ENCODE measurements at regions not wholly inside any gene's neighbourhood (a gene's known extent, or its start where the extent isn't known, plus 50 kb on each side); places are given as distances from the start of the nearest gene placed in this dataset.

DNA sequence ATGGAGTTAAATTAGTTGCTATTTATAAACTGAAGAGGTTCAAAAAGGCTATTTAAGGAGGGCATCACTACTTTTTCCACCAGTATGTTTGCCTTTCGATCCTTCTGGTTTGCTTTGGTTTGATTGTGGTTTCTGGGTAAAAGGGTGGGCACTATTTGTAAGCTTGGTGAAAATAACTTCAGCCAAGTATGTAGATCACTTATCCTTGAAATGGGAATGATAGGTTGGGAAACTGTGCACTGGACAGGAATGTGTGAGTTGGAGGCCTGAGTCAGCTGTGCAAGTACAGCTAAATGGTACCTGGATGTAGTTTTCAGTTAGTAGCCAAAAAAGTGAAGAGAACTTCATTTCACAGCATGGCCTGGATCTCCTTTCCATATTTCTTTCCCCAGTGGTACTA lies 466.2 kb downstream of the ENC1 start:
- no peak for DNase-seq

DNA sequence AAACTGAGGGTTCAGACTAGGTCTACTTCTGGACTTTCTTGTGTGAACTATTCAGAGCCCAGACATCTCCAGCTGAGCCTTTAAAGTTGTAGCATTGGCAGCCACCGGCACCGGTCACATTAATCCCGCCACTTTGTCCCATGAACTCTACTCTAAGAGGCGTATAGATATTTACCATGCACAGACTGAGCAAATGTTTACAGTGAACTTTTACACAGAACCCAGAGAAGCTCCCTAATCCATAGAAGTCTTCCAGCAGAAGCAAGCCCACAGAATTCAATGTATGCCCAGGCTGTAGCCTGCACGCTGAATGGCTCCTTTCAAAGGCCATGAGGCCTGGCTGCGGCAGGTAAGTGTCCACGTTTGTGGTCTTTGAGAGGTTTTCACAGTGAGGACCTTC lies 466.9 kb downstream of the ENC1 start:
- DNase-seq, result no peak

DNA sequence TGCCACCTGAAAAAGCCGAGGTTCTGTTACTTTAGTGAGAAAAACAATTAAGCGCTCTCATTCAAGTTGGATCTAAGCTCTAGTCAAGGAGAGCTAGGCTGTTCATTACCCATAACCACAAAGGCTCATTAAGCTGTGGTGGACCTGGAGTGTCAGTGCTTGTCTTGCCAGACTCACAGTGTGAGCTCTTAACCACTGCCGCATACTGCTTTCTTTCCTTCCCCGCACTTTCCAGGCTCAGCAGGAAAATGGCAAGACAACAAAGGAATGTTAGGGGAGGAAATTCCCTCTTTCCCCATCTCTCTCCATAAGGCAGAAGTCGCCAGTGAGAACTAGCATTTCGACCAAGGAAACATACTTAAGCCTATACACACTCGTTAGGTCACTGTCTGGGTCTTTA lies 467.3 kb downstream of the ENC1 start:
- no peak for DNase-seq

DNA sequence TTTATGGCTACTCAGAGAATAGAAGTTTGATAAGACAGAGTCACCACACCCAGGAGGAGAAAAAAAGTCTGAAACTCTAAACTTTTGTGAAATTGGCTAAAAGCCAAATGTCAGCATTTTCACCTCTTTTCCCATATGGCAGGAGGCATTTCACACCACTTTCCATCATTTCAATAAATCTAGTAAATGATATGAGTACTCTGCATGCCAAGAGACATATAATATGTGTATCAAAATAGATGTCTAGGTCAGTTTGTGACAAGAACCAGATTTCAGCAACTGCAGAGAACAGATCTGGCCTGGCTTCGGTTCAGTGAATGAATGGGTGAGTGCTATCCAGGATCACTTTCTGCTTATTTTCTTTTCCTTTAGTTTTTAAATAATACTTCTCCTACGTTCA lies 470.8 kb downstream of the ENC1 start:
- DNase-seq, result no peak

DNA sequence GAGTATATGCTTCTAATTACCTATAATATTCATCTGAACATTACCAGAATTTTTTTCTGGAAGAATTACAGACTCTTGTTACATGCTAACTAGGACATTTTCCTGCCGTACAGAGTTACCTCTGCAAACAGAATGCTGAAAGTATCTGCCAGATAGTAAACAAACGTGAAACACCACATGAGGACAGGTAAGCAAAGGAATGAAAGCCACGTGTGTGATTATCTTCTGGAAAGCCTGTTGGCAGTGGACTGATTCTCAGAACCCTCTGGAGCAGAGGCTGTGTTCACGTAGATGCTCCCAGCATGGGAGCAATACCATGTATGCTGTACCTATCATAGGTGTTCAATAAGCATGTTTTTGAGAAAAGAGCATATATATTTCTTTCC lies 472.6 kb downstream of the ENC1 start:
- no peak for DNase-seq

DNA sequence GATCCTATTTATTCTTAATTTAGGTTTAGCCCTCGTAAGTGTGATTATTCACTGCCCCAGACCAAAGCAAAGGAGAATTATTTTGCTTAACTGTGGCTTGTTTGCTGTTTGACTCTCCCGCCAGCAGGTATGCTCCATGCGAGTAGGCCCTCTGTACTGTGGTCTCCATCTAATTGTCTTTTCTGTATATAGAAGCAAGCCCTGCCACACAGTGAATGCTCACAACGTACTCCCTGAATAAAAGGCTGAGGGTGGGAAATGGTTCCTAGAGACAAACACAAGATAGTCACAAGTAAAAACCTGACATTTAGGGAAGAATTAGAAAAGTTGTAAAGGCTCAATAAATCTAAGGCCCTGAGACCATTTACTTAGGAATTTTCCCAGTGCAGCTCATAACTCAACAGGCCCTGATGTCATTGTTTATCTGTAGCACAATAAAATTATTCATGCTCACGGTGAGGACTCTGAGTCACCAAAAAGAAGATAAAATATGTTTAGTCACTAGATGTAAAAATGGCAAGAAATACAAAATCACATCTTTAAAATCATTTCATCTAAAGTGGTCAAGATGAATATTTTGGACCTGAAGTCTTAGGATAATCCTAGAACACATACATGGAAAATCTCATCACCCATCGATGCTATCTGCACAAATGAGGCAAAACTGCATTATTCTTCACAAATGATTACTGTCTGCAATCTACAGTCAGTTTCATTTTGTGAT lies 473.2 kb downstream of the ENC1 start:
- DNase-seq, result no peak

DNA sequence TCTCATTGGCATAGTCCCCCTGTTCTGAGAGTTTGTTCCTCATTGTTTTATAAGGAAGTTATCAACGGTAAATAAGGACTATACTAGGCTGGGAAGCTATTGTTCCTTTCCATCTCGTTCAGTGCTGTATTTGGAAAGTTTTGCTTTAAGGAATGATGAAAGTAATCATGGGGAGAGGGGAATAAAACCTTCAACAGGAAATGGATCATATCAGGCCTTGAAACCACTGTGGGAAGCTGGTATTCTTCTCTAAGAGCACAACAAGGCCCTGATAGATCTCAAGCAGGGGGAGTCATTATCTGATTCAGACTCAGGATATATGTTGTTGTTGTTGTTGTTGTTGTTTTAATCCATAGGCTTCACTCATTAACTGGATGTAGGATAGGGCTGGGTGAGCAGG lies 474.5 kb downstream of the ENC1 start:
- DNase-seq, result no peak

DNA sequence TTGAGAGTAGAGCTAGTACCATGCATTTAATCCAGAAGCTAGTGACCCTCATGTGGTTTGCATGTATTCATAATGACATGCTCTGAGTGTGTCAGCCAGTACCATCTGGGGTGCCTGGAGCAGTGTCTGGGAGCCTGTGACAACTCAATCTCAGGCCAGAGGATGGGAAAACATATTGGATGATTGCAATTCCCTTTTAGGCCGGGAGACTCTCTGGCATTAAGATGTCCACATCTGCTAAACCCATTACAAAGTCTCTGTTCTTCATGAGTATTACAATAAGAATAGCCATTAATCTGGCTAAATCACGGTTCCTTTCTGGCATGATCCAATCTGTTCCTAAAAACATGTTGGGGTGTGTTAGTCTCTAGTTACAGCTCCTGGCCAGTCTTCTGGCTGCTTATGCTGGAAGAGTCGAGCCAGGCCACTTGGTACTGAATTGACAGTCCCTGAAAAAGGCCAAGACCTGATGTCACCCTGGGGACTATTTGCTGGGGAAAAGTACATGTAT lies 475.7 kb downstream of the ENC1 start:
- no peak for DNase-seq

DNA sequence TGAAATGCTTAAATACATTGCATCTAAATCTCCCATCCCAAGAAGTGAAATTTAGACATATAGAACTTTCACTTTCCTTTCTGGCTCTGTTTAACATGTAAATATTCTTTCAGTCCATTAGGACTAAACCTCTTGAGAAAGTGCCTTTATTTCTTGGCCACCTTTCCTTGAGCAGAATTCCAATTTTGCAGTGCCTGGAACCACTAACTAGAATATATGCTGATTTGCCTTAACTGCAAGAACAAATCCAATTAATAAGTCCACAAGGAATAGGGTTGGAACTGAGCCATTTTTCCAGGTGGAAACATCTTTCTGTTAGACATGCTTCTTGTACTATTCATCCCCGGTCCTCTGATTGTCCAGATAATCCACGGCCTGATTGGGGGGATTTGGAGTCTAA lies 478.0 kb downstream of the ENC1 start:
- no peak for DNase-seq

DNA sequence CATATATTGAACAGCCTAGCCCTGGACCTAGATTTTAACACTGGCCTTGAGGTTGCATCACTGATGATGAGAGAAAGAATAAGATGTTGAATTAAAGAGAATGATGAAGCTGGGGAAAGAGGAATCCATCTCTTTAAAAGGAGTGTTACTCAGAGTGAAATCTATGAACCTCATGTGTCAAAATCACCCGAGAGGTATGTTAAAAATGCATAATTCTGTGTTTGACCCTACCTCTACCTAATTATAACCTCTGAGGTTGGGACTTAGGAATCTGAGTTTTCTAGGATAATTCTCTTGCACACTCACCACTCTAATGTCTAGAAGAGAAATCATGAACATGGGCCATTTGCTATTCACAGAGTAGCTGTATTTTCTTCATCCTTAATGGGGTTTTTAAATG lies 479.4 kb downstream of the ENC1 start:
- no peak for DNase-seq

DNA sequence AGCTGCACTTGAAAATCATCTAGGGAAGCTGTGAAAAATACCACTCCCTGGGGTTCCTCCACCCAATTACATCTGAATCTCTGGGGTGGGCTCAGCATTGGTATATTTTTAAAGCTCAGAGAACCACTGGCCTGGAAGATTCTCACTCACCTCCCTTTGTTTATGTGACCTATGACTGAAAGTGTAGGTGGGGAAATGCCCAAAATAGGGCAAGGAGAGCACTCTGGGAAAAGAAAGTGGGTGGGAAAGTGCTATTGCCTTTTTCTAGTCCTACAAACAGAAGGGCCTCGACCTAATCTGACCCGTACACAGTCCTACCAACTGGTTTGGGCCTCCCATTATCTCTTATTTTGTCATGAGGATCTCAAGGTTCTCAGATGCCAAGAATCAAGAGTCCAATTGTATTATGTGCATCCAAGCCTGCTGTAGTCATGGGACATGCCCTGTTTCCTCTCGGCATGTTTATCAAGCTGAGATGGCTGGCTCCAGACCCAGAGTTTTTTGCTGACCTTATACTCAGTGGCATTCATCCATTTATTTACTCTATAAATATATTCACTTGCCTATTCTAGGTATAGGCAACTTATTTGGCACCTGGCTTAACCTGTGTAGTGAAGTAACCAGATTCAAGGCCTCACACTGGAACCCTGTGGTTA lies 483.7 kb downstream of the ENC1 start:
- DNase-seq, result no peak

DNA sequence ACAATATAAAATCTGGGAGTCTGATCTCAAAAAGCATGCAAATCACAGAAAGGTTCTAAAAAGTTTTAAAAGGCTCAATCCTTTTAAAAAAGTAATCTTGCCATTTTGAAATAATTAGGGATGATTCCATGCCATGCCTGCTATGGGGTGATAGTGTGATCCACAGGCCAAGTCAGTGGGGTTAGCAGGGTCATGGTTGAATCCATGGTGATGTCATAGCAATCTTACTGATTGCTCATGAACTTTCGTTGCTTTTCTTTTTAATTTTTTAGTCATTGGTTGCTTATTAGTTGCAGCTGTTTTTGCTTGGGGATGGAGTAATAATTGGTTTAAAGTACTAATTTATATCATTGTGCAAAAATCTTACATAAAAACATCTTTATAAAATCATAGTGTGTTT lies 485.0 kb downstream of the ENC1 start:
- DNase-seq, result no peak

DNA sequence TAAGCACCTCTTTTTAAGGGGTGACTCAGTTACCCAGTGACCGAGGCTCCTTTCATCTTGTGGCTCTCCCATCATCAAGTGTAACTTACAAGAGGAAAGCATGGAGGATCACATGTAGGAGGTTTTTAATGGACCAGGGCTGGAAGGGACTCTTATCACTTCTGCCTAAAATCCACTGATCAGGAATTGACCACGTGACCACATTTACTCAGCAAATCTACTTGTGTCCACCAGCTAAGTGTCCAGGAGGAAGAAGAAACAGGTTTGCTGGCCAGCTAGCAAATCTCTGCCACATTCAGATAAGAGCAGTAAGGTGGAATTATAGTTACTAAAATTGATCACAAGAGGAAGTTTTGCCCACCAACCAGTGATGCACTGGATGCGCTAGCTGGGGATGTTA lies 486.0 kb downstream of the ENC1 start:
- DNase-seq, result no peak

DNA sequence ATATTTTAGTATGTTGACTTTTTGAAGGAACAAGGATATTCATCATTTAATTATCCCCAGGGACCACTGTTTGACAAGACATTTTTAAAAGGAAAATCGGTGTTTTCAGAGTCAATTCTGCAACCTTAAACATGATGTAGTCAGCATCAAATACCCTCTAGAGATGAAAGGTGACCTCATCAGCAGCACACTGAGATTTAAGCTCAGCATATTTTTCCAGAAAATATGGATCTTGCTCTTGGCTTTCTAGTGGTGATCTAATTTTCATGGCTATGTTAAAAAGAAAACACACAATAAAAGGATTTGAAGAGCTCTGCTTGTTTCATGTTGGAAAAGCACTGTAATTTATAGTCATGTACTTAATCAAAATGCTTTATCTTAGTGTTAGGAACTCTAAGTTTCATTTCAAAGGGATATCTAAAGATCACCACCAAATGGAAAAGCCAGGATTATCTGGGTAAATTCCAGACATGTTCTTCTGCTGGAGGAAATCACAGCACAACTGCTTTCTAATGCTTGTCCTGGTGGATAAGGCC lies 487.2 kb downstream of the ENC1 start:
- DNase-seq, result no peak

DNA sequence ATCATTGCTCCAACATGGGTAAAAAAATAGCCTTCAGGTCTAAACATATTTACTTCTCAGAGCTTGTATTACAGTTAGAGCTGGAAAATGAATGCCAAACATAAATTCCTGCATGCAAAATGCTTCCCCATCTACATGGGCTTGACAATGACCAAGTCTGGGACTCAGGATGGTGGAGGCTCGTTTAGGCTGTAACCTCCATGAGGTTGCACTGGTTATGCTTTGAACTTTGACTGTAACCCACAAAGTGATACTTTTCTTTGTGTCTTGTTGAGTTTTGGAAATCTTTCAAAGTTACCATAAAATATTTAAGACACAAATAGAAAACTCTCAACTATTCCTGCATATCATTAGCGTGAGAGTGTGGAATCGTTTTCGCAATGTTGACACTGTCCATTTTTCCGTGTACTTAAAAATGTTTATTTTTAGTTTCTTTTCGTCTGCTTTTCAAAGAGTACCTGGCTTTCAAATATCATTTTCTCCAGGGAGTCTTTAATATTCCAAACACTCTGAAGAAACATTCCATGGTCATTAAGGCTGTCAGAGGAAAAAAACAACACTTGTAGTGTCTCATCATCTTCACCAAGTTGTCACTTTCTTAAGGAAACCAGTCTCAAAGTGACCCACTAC lies 487.8 kb downstream of the ENC1 start:
- DNase-seq, result no peak

DNA sequence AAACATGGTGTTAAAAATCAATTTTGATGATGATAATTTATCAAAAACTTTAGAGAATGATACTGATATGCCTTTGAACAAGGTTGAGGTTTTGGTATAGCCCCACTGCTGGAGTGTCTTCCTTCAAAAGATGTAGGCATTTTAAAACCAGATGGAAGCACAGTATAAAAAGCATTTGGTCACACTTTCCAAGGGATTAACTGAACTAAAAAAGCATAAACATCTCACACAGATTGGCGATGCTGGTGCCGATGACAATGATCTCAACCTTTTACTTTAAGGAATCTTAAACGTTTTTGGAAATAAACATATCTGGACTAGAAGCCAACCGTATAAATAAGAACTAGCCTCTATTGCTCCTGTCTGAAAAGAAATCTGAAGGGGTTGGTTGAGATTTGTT lies 488.4 kb downstream of the ENC1 start:
- no peak for DNase-seq

DNA sequence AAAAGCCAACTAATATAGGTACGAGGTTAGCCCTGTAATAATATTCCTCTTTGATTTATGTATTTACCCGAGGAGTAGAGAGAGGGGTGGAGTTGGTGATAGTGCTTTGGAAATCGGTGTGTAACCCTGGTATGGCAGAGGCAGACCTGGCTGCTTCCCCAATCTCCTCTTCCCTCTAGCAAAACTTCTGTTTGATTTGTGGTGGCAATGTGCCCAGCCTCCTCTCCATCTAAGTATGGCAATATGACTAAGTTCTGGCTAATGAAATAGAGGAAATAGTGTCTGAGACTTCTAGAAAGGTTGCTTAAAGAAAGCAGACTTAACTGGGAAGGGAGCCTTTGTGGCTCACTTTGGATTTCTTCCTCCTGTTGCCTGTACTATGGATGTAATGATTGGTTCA lies 491.1 kb downstream of the ENC1 start:
- peak; percentile 32 for DNase-seq

DNA sequence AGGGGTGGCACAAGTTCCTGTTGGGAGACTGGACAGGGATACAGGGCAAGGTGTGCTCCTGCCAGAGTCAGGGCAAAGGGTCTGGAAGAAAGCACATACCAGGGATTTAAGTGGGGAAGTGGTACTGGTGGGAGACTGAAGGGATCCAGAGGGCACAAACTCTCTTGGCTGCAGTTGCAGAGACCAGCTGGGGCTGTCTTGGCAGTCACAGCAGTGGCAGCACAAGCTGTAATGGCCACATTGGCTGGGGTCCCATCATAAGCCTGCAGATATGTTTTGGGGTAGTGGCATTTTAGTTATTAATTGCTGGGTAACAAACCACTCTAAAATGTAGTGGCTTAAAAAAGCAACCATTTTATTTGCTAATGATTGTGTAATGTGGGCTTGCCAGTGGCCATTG lies 492.2 kb downstream of the ENC1 start:
- DNase-seq, result no peak

DNA sequence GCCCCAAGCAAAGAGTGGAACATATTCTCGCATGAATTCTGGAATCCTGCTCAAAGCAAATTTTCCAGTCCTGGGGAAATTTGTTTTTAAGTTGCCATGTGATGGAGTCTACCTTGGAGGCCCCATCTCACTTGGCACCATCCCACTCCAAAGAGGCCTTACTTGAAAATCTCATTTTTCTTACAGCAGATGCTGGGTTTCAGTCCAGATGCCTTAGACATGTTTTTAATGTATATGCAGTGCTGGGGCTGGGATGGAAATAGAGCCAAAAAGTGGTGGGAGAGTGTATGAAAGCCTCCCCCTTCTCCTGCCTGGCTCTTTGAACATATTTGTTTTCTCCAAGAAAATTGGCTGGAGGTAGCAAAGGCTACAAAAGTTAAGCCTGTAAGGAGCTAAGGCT lies 493.7 kb downstream of the ENC1 start:
- DNase-seq, result no peak

DNA sequence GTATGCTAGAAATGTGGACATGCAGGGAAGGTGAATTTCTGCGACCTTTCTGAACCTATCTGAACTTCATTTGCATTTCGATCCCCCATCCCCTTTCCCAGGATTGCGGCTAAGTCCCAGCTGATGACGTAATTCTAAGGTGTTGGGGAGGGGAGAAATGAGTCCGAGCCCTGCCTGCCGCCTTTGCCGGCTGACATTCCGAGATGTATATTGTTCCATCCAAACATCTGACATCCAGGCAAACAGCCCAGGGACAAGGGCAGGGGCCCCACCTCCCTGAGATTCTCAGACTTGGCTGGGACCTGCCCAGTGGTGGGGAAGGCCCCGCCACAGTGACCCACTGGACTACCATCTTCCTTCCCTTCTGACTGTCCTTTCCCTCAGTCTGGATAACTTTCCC lies 494.6 kb downstream of the ENC1 start:
- no peak for DNase-seq

DNA sequence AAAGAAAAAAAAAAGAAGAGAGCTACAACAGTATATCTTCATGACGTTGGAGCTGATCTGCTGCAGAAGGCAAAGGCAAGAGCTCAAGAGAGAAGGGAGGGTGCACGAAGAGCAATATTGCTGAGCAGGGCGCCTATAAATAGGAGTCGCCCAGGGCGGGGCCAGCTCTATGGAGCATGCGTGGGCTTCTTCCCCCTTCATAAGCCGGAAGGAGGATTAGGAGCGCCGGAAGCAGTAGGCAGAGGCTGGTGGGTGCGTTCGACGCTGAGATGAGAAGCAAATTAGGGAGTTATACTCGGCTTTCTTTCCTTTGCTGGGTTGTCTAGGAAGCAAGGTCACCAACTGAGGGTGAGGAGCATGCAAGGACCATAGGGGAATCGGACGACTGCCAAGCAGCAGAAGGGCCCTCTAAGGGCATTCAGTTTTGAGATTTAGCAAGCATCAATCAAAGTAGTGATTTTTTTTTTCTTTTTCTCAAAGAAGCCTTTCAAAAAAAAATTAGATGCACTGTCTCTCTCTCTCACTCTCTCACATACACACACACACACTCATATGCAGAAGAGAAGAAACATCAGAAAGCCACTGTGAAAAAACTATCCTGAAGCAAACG lies 496.7 kb downstream of the ENC1 start:
- DNase-seq, result no peak

DNA sequence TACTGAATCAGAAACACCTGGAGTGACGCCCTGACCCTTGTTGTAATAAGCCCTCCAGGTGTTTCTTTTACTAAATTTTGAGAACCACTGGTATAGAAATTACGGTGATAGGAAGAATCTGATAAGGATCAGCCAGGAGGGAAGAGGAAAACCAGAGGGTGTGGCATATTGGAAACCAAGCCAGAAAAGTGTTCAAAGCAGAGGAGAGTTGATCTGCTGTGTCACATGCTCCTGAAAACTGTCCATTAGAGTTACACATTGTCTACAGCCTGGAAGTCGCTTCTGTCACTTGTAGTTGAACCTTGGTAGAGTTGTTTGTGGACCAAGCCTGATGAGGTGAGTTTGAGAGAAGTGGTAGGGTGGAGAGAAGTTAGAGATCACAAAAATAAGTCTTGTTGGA lies 497.4 kb downstream of the ENC1 start:
- no peak for DNase-seq

DNA sequence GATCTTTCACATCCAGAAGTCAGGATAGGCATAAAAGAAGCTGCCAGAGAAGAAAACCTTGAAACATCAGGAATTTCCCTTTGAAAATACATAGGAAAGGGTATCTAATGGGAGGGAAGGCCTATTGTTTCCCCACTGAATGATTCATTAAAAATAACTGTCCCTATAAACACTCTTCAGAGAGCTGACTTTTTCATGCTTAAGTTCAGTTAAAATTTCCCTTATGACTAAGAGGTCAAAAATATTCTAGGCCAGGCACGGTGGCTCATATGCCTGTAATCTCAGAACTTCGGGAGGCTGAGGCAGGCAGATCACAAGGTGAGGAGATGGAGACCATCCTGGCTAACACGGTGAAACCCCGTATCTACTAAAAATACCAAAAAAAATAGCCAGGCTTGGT lies 499.5 kb downstream of the ENC1 start:
- no peak for DNase-seq

DNA sequence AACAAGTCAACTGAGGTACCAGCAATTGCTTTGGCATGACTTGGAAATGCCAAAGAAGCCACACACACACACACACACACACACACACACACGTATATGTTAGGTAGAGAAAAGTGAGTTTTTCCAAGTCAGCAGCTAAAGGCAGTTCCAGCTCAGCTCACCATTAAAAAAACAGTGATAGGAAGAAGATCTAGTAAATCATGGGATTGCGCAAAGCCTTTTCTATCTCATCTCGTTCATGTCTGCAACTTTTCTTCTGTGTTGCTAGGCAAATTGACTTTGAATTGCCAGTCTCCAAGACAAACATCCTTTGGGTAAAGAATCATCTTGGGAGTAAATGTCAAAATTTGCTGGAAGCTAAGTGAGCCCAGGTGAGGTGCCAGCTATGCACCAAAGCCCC lies 500.1 kb downstream of the ENC1 start:
- no peak for DNase-seq
